SK-N-SH treated with all-trans-retinoic acid at 6 μM for 48 hours (cell line): ENCODE measurements at regions not wholly inside any gene's neighbourhood (a gene's known extent, or its start where the extent isn't known, plus 50 kb on each side); places are given as distances from the start of the nearest gene placed in this dataset.

Experiments
- ARNTL ChIP-seq: fragments of 450-650 bp; formaldehyde crosslinking; IDR thresholded peaks from 2 replicates; pipeline ENCODE4 v1.5.0; 2020; ENCODE audit warnings: low read depth, mild to moderate bottlenecking, moderate library complexity, borderline replicate concordance
- CREB5 ChIP-seq: fragments of 250-450 bp; sonication (Bioruptor Pico); IDR thresholded peaks from 2 replicates; pipeline ENCODE4 v1.5.1; 2020; ENCODE audit warnings: low read depth, mild to moderate bottlenecking, moderate library complexity
- CSDC2 ChIP-seq: fragments of 250-450 bp; sonication (Bioruptor Pico); IDR thresholded peaks from 2 replicates; pipeline ENCODE4 v1.5.0; 2020; ENCODE audit warnings: mild to moderate bottlenecking, moderate library complexity
- ESRRG ChIP-seq: fragments of 250-450 bp; sonication (Bioruptor Pico); IDR thresholded peaks from 2 replicates; pipeline ENCODE4 v1.6.1; 2021; ENCODE audit warnings: mild to moderate bottlenecking
- GLIS3 ChIP-seq: fragments of 250-450 bp; sonication (Bioruptor Pico); IDR thresholded peaks from 2 replicates; pipeline ENCODE4 v1.5.0; 2020; ENCODE audit warnings: mild to moderate bottlenecking, moderate library complexity
- ISL1 ChIP-seq: fragments of 250-450 bp; sonication (Bioruptor Pico); IDR thresholded peaks from 2 replicates; pipeline ENCODE4 v2.1.2; 2022; ENCODE audit warnings: mild to moderate bottlenecking, moderate library complexity
- OSR1 ChIP-seq: fragments of 250-450 bp; sonication (Bioruptor Pico); IDR thresholded peaks from 2 replicates; pipeline ENCODE4 v1.8.0; 2022; ENCODE audit warnings: moderate library complexity, mild to moderate bottlenecking, inconsistent platforms
- PATZ1 ChIP-seq: fragments of 250-450 bp; sonication (Bioruptor Pico); IDR thresholded peaks from 2 replicates; pipeline ENCODE4 v1.8.0; 2020; ENCODE audit warnings: mild to moderate bottlenecking, moderate library complexity, borderline replicate concordance
- POU6F1 ChIP-seq: fragments of 250-450 bp; sonication (Bioruptor Pico); IDR thresholded peaks from 2 replicates; pipeline ENCODE4 v1.8.0; 2021; ENCODE audit warnings: low read depth, mild to moderate bottlenecking, moderate library complexity, borderline replicate concordance
- TSHZ2 ChIP-seq: fragments of 250-450 bp; sonication (Bioruptor Pico); IDR thresholded peaks from 2 replicates; pipeline ENCODE4 v1.5.0; 2020; ENCODE audit warnings: mild to moderate bottlenecking, moderate library complexity
- ZC3H10 ChIP-seq: fragments of 250-450 bp; sonication (Bioruptor Pico); IDR thresholded peaks from 2 replicates; pipeline ENCODE4 v1.5.1; 2021; ENCODE audit warnings: mild to moderate bottlenecking, moderate library complexity
- ZFP30 ChIP-seq: fragments of 450-650 bp; formaldehyde crosslinking; IDR thresholded peaks from 2 replicates; pipeline ENCODE4 v1.5.0; 2022; ENCODE audit warnings: mild to moderate bottlenecking, moderate library complexity
- ZNF565 ChIP-seq: fragments of 450-650 bp; formaldehyde crosslinking; conservative IDR thresholded peaks from 2 replicates; pipeline ENCODE4 v1.5.0; 2020; ENCODE audit warnings: low read depth, mild to moderate bottlenecking, moderate library complexity
- ZNF70 ChIP-seq: fragments of 450-650 bp; formaldehyde crosslinking; IDR thresholded peaks from 2 replicates; pipeline ENCODE4 v1.5.0; 2020; ENCODE audit warnings: mild to moderate bottlenecking, moderate library complexity

GRCh38 chrX:42540146-42540545, 237.8 kb downstream of the PPP1R2C start:
- no peak for TF ChIP-seq ZNF70 (CRISPR knock-in tag)
- TF ChIP-seq ISL1 (CRISPR knock-in tag): no peak
- TF ChIP-seq CREB5: no peak
- TF ChIP-seq ESRRG: no peak
- TF ChIP-seq ZNF565 (CRISPR knock-in tag): no peak
- no peak for TF ChIP-seq ZFP30
- TF ChIP-seq PATZ1 (CRISPR knock-in tag): no peak
- TF ChIP-seq CSDC2: no peak
- TF ChIP-seq ZC3H10 (CRISPR knock-in tag): no peak
- no peak for TF ChIP-seq GLIS3 (CRISPR knock-in tag)
- TF ChIP-seq TSHZ2 (CRISPR knock-in tag): no peak
- no peak for TF ChIP-seq POU6F1 (CRISPR knock-in tag)
- no peak for TF ChIP-seq ARNTL (CRISPR knock-in tag)
- TF ChIP-seq OSR1 (CRISPR knock-in tag): no peak
